Right cardiac atrium (tissue), 5 donors: ENCODE measurements at regions not wholly inside any gene's neighbourhood (a gene's known extent, or its start where the extent isn't known, plus 50 kb on each side); places are given as distances from the start of the nearest gene placed in this dataset.

Source experiments
- ATAC-seq, 2 donors: fragments of 200-7000 bp; cut with Tn5 transposase; one replicate each; pipeline versions ENCODE4 v1.8.0 to v1.9.1; 2020; ENCODE audit warnings: moderate library complexity in 2 of 2, mild to moderate bottlenecking in 1 of 2
- DNase-seq, 3 donors: peaks; one replicate each; pipeline ENCODE4 v3.0.0-alpha.2; 2020
- H3K27ac ChIP-seq: one replicate; pipeline ENCODE4 v1.5.1; 2013; ENCODE audit warnings: mild to moderate bottlenecking, low read length, control low read depth, moderate library complexity
- H3K27me3 ChIP-seq: one replicate; pipeline ENCODE4 v1.6.1; 2013; ENCODE audit not compliant: control insufficient read depth, insufficient read depth
- H3K4me1 ChIP-seq: one replicate; pipeline ENCODE4 v1.6.1; 2013; ENCODE audit warnings: low read length; ENCODE audit not compliant: control insufficient read depth, insufficient read depth
- H3K4me3 ChIP-seq: one replicate; pipeline ENCODE4 v1.5.1; 2013; ENCODE audit warnings: low read length, control low read depth
- H3K9me3 ChIP-seq: one replicate; pipeline ENCODE4 v1.6.1; 2013; ENCODE audit warnings: low read length; ENCODE audit not compliant: control insufficient read depth
- WGBS: extraction: QIAGEN DNeasy Blood & Tissue Kit; methylation state at CpG from one replicate; pipeline ENCODE4 v1.1.7; 2013; 5-methylcytosine and 5-hydroxymethylcytosine counted together
- intact Hi-C, 4 donors: fragments of 100-400 bp; cut with DNase I; formaldehyde crosslinking; loops; one replicate each; pipeline versions ENCODE4 v1.11.0 to v1.14.0; 2022 to 2023
- donor health status: healthy with polysubstance abuse.
- donor health status: DM: no; HTN: yes; CAD: no.
- donor health status: DM: no; HTN: no; CAD: no.
- donor health status: DM: no; HTN: yes; CAD: no; lungs with severe emphysema.
- donor health status: DM: yes; HTN: yes; CAD: no.

GRCh38 chr10:20963721-20964595 is 66.8 kb upstream of the NEBL start:
- no peaks in the 10 kb centered on the region for H3K4me1 ChIP-seq
- H3K27me3 ChIP-seq: no peaks in the 10 kb centered on the region
- no peak overlapping the region for H3K4me3 ChIP-seq
- ATAC-seq: peak; percentile 52 to 69
- intact Hi-C loops: no loop called here
- DNase-seq: no peak
- H3K9me3 ChIP-seq: no peaks in the 10 kb centered on the region
- peak overlapping the region; percentile 48 for H3K27ac ChIP-seq
- WGBS: 72% methylated on average over 5 of the region's 5 CpGs

DNA sequence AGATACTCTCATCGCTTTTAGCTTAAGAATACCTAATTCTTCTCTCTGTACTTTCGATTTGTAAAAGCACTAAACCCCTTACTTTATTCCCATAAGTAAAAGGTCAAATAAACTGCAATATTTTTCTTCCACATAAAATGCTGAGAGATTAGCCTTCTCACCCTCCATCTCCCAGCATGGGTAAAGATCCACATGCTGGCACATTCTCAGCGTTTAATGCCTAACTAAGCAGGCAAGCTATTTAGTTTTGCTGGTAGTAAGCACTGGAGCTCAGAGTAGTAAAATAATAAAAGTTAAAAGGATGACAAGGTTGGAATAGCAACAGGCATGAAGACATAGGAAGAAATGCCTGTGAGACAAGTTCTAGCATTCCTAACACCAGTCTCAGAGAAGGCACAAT is 65.9 kb upstream of the NEBL start:
- intact Hi-C loops: no loop called here
- Histone ChIP-seq H3K4me1 (no peaks in the 10 kb centered on the region), H3K9me3 (no peaks in the 10 kb centered on the region), H3K27me3 (no peaks in the 10 kb centered on the region), H3K4me3 (no peak overlapping the region), H3K27ac (no peak overlapping the region)
- ATAC-seq (no peak), DNase-seq (no peak)
- 81% methylated on average over 3 of the region's 3 CpGs for WGBS

DNA sequence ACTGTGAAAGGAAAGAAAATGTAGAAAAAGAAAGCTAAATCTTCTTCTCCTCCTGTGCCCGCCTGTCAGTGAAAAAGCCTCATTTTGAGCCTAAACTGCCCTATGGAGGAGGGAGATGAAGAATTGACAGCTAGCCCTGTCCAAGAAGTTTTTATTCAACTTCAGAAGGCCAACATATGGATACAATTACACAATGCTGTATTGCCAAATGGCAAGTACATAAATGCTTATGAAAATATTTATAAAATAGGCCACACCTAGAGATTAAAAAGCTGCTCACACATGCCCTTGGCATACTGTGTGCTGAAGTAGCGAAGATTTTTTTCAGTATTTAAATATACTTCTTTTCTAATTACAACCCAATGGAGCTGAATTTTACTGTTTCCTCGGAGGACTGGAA is 65.1 kb upstream of the NEBL start:
- Histone ChIP-seq H3K27me3 (no peaks in the 10 kb centered on the region), H3K27ac (no peak overlapping the region), H3K4me1 (no peaks in the 10 kb centered on the region), H3K4me3 (no peak overlapping the region), H3K9me3 (no peaks in the 10 kb centered on the region)
- ATAC-seq: no peak
- intact Hi-C loops: no loop called here
- 85% methylated on average over 3 of the region's 3 CpGs for WGBS
- DNase-seq: no peak

GRCh38 chr10:20959242-20959641 is 62.1 kb upstream of the NEBL start:
- intact Hi-C loops: no loop called here
- no peak for ATAC-seq

GRCh38 chr10:20958764-20959163 is 61.7 kb upstream of the NEBL start:
- 84% methylated on average over 3 of the region's 3 CpGs for WGBS
- DNase-seq (no peak), ATAC-seq (no peak)
- Histone ChIP-seq H3K4me1 (no peaks in the 10 kb centered on the region), H3K27ac (no peak overlapping the region), H3K27me3 (no peaks in the 10 kb centered on the region), H3K4me3 (no peak overlapping the region), H3K9me3 (no peaks in the 10 kb centered on the region)
- intact Hi-C loops: no loop called here

More at GRCh38 chr10:20959242-20959641, 62.1 kb upstream of the NEBL start:
- no peak for DNase-seq
- no peak overlapping the region for H3K4me3 ChIP-seq
- H3K27ac ChIP-seq: no peak overlapping the region
- H3K27me3 ChIP-seq: no peaks in the 10 kb centered on the region
- whole genome bisulfite sequencing: 81% methylated on average over 1 of the region's 1 CpG
- H3K9me3 ChIP-seq: no peaks in the 10 kb centered on the region
- no peaks in the 10 kb centered on the region for H3K4me1 ChIP-seq

GRCh38 chr10:20958225-20958624 is 61.1 kb upstream of the NEBL start:
- H3K27ac ChIP-seq: no peak overlapping the region
- ATAC-seq (no peak), DNase-seq (no peak)
- intact Hi-C loops: no loop called here
- H3K4me3 ChIP-seq: no peak overlapping the region
- no peaks in the 10 kb centered on the region for H3K9me3 ChIP-seq
- no peaks in the 10 kb centered on the region for H3K27me3 ChIP-seq
- H3K4me1 ChIP-seq: no peaks in the 10 kb centered on the region
- WGBS: 77% methylated on average over 4 of the region's 4 CpGs

GRCh38 chr10:20957744-20958143 is 60.6 kb upstream of the NEBL start:
- Histone ChIP-seq H3K9me3 (no peaks in the 10 kb centered on the region), H3K4me1 (no peaks in the 10 kb centered on the region), H3K4me3 (no peak overlapping the region), H3K27ac (no peak overlapping the region), H3K27me3 (no peaks in the 10 kb centered on the region)
- intact Hi-C loops: no loop called here
- 64% methylated on average over 2 of the region's 2 CpGs for whole genome bisulfite sequencing
- ATAC-seq (no peak), DNase-seq (no peak)

DNA sequence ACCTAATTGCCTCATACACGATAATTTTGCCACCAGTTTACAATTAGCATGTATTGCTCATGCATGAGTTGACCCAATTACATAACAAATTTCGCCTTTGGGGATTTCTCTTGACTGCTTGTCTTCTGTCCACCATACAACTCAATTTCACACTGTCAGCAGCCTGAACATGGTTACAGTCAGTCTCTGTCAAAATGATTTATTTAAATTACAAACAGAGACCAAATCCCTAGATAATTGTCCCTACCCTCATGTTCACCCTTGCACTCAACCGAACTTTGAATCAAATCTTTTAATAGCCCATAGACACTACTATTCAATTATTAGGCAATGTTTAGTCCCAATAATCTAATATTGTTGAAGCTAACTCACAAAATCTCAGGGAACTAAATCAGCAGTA is 59.7 kb upstream of the NEBL start:
- intact Hi-C loops: no loop called here
- H3K27ac ChIP-seq: no peak overlapping the region
- H3K4me1 ChIP-seq: no peaks in the 10 kb centered on the region
- no peaks in the 10 kb centered on the region for H3K9me3 ChIP-seq
- DNase-seq (no peak), ATAC-seq (no peak)
- H3K27me3 ChIP-seq: no peaks in the 10 kb centered on the region
- 59% methylated on average over 3 of the region's 3 CpGs for WGBS
- no peak overlapping the region for H3K4me3 ChIP-seq

DNA sequence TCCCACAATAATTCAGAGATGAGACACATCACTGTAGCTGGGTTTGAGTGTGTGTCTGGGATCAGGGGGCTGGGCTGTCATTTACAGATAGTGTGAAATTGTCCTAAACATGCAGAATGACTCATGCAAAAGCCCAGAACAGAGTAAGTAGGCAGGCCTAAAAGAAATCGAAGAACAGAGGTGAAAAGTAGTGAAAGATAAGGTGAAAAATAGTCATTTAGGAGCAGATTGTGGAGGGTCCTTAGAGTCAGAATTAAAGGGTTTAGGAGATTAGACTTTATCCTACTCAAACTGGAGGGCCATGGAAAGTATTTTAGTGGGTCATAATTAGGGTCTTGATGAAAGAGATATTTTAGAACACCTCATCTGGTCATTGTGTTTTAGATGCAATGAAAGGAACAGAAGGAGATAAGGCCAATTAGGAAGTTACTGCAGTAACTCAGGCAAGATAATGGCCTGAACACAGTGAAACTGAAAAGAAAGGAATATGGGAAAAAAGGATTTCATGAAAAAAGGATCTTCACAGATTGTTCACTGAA is 58.3 kb upstream of the NEBL start:
- Histone ChIP-seq H3K4me3 (no peak overlapping the region), H3K27ac (no peak overlapping the region), H3K4me1 (no peaks in the 10 kb centered on the region), H3K27me3 (no peaks in the 10 kb centered on the region), H3K9me3 (no peaks in the 10 kb centered on the region)
- WGBS: 32% methylated on average over 1 of the region's 1 CpG
- intact Hi-C loops: no loop called here
- ATAC-seq (no peak), DNase-seq (no peak)

- Histone ChIP-seq H3K27ac (no peak overlapping the region), H3K4me3 (no peak overlapping the region), H3K4me1 (no peaks in the 10 kb centered on the region), H3K9me3 (no peaks in the 10 kb centered on the region), H3K27me3 (no peaks in the 10 kb centered on the region)
- intact Hi-C loops: no loop called here
- ATAC-seq (no peak), DNase-seq (no peak)
- 71% methylated on average over 5 of the region's 5 CpGs for WGBS
These were observed 57.4 kb upstream of the NEBL start for GRCh38 chr10:20954519-20954918.

GRCh38 chr10:20953120-20953519 is 56.0 kb upstream of the NEBL start:
- intact Hi-C loops: no loop called here
- Histone ChIP-seq H3K27me3 (no peaks in the 10 kb centered on the region), H3K9me3 (no peaks in the 10 kb centered on the region), H3K4me3 (no peak overlapping the region), H3K4me1 (no peaks in the 10 kb centered on the region), H3K27ac (no peak overlapping the region)
- 84% methylated on average over 3 of the region's 3 CpGs for WGBS
- ATAC-seq (no peak), DNase-seq (no peak)
